A673 (cell line): ENCODE measurements at regions not wholly inside any gene's neighbourhood (a gene's known extent, or its start where the extent isn't known, plus 50 kb on each side); places are given as distances from the start of the nearest gene placed in this dataset.

Experiments used
- BruUV-seq: library from RNA; stranded (reverse); fragments of 400-500 nt; replicated peaks from 2 replicates; lab custom pipeline; 2021; lab: Mats Ljungman, UMichigan
- CTCF ChIA-PET: fragments of 300-600 bp; sonication (Branson Sonifier 250); formaldehyde crosslinking; loops from one replicate; lab custom pipeline; 2022; ENCODE audit warnings: antibody characterized with exemption; lab: Charles Lee
- POLR2A ChIA-PET: fragments of 300-600 bp; sonication (Branson Sonifier 250); formaldehyde crosslinking; loops from one replicate; lab custom pipeline; 2022; ENCODE audit warnings: antibody characterized with exemption; ENCODE audit not compliant: low non-redundant PET; lab: Charles Lee
- DNase-seq: peaks from one replicate; pipeline ENCODE4 v3.0.0-alpha.2; 2015; ENCODE audit warnings: low spot score
- H3K27ac ChIP-seq: fragments of 200-600 bp; sonication (generic); 2 replicates; pipeline ENCODE4 v1.5.1; 2016; ENCODE audit warnings: mixed run types, low read depth, mild to moderate bottlenecking, mixed read lengths, antibody characterized with exemption, low read length; ENCODE audit not compliant: poor library complexity, severe bottlenecking
- H3K27me3 ChIP-seq: fragments of 200-600 bp; sonication (generic); replicated peaks from 2 replicates; pipeline ENCODE4 v1.6.1; 2017; ENCODE audit warnings: mixed run types, low read depth, mild to moderate bottlenecking, mixed read lengths, antibody characterized with exemption, low read length; ENCODE audit not compliant: insufficient read depth, poor library complexity
- H3K36me3 ChIP-seq: fragments of 200-600 bp; sonication (generic); 2 replicates; pipeline ENCODE4 v1.6.1; 2016; ENCODE audit warnings: mixed run types, mild to moderate bottlenecking, mixed read lengths, antibody characterized with exemption, low read length; ENCODE audit not compliant: insufficient read depth, poor library complexity, severe bottlenecking
- H3K4me1 ChIP-seq: fragments of 200-600 bp; sonication (generic); 2 replicates; pipeline ENCODE4 v1.6.1; 2017; ENCODE audit warnings: mixed run types, mild to moderate bottlenecking, mixed read lengths, antibody characterized with exemption, low read length; ENCODE audit not compliant: insufficient read depth, poor library complexity, severe bottlenecking
- H3K4me3 ChIP-seq: fragments of 200-600 bp; sonication (generic); 2 replicates; pipeline ENCODE4 v1.5.1; 2016; ENCODE audit warnings: low read depth, mixed run types, mild to moderate bottlenecking, mixed read lengths, low read length; ENCODE audit not compliant: poor library complexity, severe bottlenecking
- H3K9me3 ChIP-seq: fragments of 200-600 bp; sonication (generic); 2 replicates; pipeline ENCODE4 v1.6.1; 2016; ENCODE audit warnings: mixed run types, low read depth, mild to moderate bottlenecking, mixed read lengths, antibody characterized with exemption, low read length; ENCODE audit not compliant: poor library complexity, severe bottlenecking
- EZH2 ChIP-seq: fragments of 200-600 bp; sonication (generic); IDR thresholded peaks from 2 replicates; pipeline ENCODE4 v1.6.1; 2017; ENCODE audit warnings: borderline replicate concordance, low read depth, mild to moderate bottlenecking, mixed read lengths, antibody characterized with exemption, low read length; ENCODE audit not compliant: poor library complexity, severe bottlenecking
- intact Hi-C: fragments of 100-400 bp; cut with micrococcal nuclease; formaldehyde crosslinking; loops from one replicate; pipeline ENCODE4 v1.10.0; 2022; ENCODE audit not compliant: unreplicated experiment
- TF ChIP-seq, protein P1 (sequence below): fragments of 300-800, 200-600 bp; sonication (generic); conservative IDR thresholded peaks from 2 replicates; pipeline ENCODE4 v1.5.1; 2017; ENCODE audit warnings: low read depth, mild to moderate bottlenecking, antibody characterized with exemption, low read length, moderate library complexity, mixed read lengths

GRCh38 chr2:538646-539045 is 138.6 kb downstream of the TMEM18 start:
- no TSS peak for BruUV-seq
- intact Hi-C loops, result no loop called here
- DNase-seq, result no peak

DNA sequence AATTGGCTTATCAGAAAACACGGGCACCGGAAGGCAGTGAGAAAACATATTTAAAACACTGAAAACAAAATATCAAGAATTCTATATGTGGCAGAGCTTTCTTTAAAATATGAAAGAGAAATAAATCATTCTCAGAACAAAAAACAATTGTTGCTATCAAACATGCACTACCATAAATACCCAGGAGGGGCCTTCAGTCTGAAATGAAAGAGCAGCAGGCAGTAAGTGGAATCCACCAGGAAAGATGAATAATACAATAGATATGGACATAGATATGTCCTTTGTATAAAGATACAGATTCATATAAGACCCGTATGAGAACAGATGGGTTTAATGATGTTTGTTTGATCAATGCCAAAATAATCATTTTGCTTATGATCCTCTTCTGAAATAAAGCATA is 142.0 kb downstream of the TMEM18 start:
- intact Hi-C loops, result no loop called here
- DNase-seq, result no peak
- CTCF ChIA-PET, result no interaction called here
- POLR2A ChIA-PET, result no interaction called here
- Histone ChIP-seq H3K9me3 (peaks cover 10% of the 10 kb centered on the region), H3K27ac (no peak overlapping the region), H3K4me1 (no peaks in the 10 kb centered on the region), H3K27me3 (no peaks in the 10 kb centered on the region), H3K36me3 (no peaks in the 10 kb centered on the region), H3K4me3 (no peak overlapping the region)
- no TSS peak for BruUV-seq
- TF ChIP-seq, protein P1, sequence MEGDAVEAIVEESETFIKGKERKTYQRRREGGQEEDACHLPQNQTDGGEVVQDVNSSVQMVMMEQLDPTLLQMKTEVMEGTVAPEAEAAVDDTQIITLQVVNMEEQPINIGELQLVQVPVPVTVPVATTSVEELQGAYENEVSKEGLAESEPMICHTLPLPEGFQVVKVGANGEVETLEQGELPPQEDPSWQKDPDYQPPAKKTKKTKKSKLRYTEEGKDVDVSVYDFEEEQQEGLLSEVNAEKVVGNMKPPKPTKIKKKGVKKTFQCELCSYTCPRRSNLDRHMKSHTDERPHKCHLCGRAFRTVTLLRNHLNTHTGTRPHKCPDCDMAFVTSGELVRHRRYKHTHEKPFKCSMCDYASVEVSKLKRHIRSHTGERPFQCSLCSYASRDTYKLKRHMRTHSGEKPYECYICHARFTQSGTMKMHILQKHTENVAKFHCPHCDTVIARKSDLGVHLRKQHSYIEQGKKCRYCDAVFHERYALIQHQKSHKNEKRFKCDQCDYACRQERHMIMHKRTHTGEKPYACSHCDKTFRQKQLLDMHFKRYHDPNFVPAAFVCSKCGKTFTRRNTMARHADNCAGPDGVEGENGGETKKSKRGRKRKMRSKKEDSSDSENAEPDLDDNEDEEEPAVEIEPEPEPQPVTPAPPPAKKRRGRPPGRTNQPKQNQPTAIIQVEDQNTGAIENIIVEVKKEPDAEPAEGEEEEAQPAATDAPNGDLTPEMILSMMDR, result no peak; the same call in 1 of the 2 replicates

More at GRCh38 chr2:538646-539045, 138.6 kb downstream of the TMEM18 start:
- Histone ChIP-seq H3K27me3 (no peaks in the 10 kb centered on the region), H3K4me3 (no peak overlapping the region), H3K9me3 (peaks cover 10% of the 10 kb centered on the region), H3K4me1 (no peaks in the 10 kb centered on the region), H3K36me3 (no peaks in the 10 kb centered on the region), H3K27ac (no peak overlapping the region)
- CTCF ChIA-PET, result no interaction called here
- POLR2A ChIA-PET, result no interaction called here
- no peak for TF ChIP-seq EZH2
- TF ChIP-seq, protein P1, result no peak

DNA sequence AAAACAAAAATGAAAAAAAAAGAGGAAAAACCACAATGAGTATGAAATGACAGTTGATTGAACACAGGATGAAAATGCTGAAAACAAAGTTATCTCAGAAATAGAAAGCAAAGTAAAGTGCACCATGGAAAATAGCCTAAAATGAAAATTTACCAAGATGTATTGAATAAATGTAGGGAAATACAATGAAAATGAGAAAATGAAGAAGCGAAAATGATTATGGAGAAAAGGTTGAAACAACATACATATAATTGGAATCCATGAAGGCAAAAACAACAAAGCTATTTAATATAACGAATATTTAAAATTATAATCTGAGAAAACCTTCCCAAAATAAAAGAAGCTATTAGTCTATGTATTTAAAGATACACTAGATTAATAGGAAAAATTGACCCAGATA is 147.4 kb downstream of the TMEM18 start:
- BruUV-seq, result no TSS peak
- ChIA-PET CTCF (no interaction called here), POLR2A (no interaction called here)
- no peaks in the 10 kb centered on the region for H3K9me3 ChIP-seq
- no peak for TF ChIP-seq EZH2
- TF ChIP-seq, protein P1, result no peak
- H3K27ac ChIP-seq, result no peak overlapping the region
- no peak overlapping the region for H3K4me3 ChIP-seq
- DNase-seq, result no peak
- intact Hi-C loops, result loop anchor here (1.0 kb wide), 1 partner anchor 107 kb away; no protein-coding TSS in a partner anchor
- no peaks in the 10 kb centered on the region for H3K27me3 ChIP-seq
- no peaks in the 10 kb centered on the region for H3K36me3 ChIP-seq
- no peaks in the 10 kb centered on the region for H3K4me1 ChIP-seq
